NCI-H2107 (cell line): ENCODE measurements at regions not wholly inside any gene's neighbourhood (a gene's known extent, or its start where the extent isn't known, plus 50 kb on each side); places are given as distances from the start of the nearest gene placed in this dataset.
"Not testable (repeated sequence)": the region's sequence is repeated elsewhere in the genome, so short reads cannot be mapped to it uniquely, and the experiment has no call there.

ENCODE experiments used
- DNase-seq: peaks from one replicate; lab custom pipeline; 2025; lab: John Stamatoyannopoulos, UW

GRCh38 chr20:7792150-7792869 is 147.9 kb downstream of the HAO1 start:
- DNase-seq: no peak

- no peak for DNase-seq
Observed at GRCh38 chr20:7798176-7798575, 142.1 kb downstream of the HAO1 start.

DNA sequence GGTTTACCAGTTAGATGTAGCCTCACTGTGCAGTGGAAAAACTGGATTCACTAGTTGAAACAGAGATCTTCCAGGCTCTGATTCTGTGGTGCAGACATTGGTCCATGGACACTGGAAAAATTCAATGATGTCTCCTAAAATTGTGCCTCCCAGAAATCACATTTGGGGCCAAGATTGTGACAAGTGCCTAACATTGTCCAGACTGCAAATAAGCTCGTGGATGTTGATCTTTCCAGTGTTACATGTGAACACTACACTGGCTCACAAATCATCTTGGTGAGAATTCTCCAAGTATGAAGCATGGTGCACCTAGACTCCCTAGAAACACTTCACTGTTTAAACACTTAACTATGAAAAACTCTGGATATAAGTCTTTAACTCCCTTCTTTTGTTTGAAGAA is 140.4 kb downstream of the HAO1 start:
- no peak for DNase-seq

GRCh38 chr20:7803411-7804151 is 136.7 kb downstream of the HAO1 start:
- DNase-seq: not testable (repeated sequence)

GRCh38 chr20:7806831-7807230 is 133.4 kb downstream of the HAO1 start:
- DNase-seq: no peak

DNA sequence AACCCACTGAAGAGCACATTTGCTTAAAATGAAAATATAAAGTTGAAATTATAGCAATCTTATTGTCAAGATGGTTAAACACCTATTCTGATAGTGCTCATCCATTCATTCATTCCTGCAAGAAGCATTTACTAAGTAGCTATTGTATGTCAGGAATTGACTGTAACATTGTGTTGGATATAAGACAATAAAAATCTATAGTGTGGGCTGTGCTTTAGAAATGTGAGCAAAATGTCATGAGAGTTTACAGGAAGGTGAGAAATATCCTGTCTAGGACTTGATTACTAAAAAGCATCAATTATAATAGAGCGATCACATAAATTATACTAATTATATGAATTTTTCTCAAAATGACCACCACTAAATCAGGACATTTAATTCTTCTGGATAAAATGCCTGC is 123.0 kb downstream of the HAO1 start:
- DNase-seq: no peak

- DNase-seq: no peak
Observed at GRCh38 chr20:7818477-7818876, 121.8 kb downstream of the HAO1 start.

GRCh38 chr20:7820897-7821296 is 119.4 kb downstream of the HAO1 start:
- DNase-seq: no peak

- DNase-seq: no peak
Observed at GRCh38 chr20:7822772-7823171, 117.5 kb downstream of the HAO1 start.

- no peak for DNase-seq
Observed at GRCh38 chr20:7828437-7828836, 111.8 kb downstream of the HAO1 start.

DNA sequence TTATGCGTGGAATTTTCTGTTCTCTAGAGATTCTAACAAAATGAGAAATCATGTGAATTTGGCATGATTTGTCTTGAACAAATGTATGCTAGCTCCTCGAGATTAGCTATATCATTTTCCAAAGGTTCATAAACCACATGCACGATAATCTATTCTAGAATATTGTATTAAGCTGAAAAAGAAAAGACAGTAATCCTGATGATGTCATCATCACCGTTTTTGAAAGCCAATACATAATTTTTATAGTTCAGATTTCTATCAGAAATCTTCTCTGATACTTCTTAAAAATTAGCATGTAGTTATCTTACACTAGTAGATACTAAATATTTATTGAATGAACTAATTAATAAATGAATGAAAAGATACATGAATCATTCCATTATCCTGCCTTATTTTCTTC is 111.2 kb downstream of the HAO1 start:
- DNase-seq: no peak

DNA sequence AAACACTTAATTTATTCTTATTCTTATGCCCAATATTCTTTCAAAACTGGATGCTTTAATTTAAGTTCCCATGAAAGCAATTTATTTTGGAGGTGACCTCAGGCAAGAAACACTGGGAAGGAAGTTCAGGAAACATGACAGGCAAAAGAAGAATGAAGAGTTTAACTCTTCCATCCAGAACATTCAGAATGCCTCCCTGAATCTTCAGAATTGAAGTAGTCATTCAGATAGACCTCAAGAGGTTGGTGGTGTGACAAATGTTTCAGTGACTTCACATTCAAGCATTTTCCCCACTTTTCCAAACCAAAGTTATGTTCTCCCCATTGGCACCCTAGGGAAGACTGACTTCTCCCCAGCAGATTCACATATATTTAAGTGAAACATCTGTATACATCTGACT is 110.5 kb downstream of the HAO1 start:
- DNase-seq: no peak
